ENCODE measurements at regions not wholly inside any gene's neighbourhood (a gene's known extent, or its start where the extent isn't known, plus 50 kb on each side); places are given as distances from the start of the nearest gene placed in this dataset.

DNA sequence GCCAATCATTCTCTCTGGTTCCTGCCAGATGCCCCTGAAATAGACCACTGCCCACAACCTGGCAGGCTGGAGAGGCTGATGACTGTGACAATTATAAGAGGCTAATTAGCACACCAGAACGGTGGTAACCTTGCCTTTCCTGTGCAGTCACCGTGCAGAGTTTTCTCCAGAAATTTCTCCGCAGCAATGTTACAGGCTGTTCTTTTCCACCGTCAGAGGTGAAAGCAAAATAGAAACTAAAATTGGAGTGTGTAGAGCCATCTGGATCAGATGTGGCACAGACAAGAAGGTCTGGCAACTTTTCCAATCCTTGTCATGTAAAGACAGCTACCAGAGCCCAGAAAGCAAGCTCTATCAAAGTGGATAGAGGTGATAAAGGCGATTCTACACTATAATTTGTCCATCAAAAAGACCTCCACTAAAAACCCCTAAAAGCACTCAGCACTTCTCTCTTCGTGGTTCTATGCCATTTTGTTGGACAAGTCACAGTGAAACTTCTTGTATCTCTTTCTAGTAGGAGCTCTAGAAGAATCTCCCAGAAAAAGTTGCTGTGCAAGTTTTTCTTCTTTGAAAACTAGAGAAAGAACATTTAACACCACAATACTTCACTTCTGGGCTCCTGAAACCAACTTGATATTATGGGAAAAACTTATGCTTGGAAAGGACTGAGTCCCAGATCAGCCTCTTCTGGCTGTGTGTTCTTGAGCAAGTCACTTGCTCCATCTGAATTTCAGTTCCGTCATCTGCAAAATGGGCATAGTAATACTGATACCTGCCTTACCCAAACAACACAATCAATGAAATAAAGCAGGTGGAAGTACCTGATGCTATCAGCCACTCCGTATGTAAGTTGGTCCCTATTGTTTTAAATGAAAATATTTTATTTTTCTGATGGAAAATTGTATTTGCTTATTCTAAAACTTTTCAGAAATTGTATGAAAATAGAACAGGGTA is 295.6 kb upstream of the DLGAP1 start:
- TF ChIP-seq, protein P1, sequence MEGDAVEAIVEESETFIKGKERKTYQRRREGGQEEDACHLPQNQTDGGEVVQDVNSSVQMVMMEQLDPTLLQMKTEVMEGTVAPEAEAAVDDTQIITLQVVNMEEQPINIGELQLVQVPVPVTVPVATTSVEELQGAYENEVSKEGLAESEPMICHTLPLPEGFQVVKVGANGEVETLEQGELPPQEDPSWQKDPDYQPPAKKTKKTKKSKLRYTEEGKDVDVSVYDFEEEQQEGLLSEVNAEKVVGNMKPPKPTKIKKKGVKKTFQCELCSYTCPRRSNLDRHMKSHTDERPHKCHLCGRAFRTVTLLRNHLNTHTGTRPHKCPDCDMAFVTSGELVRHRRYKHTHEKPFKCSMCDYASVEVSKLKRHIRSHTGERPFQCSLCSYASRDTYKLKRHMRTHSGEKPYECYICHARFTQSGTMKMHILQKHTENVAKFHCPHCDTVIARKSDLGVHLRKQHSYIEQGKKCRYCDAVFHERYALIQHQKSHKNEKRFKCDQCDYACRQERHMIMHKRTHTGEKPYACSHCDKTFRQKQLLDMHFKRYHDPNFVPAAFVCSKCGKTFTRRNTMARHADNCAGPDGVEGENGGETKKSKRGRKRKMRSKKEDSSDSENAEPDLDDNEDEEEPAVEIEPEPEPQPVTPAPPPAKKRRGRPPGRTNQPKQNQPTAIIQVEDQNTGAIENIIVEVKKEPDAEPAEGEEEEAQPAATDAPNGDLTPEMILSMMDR (IDR thresholded peaks at IDR 0.05): no peak
- TF ChIP-seq POLR2A (IDR thresholded peaks at IDR 0.05): no peak
